PC-9 (cell line): ENCODE measurements at regions not wholly inside any gene's neighbourhood (a gene's known extent, or its start where the extent isn't known, plus 50 kb on each side); places are given as distances from the start of the nearest gene placed in this dataset.

ENCODE experiments used
- BruUV-seq: library from RNA; stranded (reverse); fragments of 400-500 nt; replicated peaks from 2 replicates; lab custom pipeline; 2021; lab: Mats Ljungman, UMichigan
- CTCF ChIA-PET: fragments of 300-600 bp; sonication (Branson Sonifier 250); formaldehyde crosslinking; loops from one replicate; lab custom pipeline; 2022; ENCODE audit warnings: antibody characterized with exemption; lab: Charles Lee
- POLR2A ChIA-PET: fragments of 300-600 bp; sonication (Branson Sonifier 250); formaldehyde crosslinking; loops from one replicate; lab custom pipeline; 2022; ENCODE audit warnings: antibody characterized with exemption; ENCODE audit not compliant: unreplicated experiment; lab: Charles Lee
- DNase-seq, 2 experiments: peaks; one replicate each; pipeline versions ENCODE4 v3.0.0 to v3.0.0-alpha.2; 2015 to 2022; ENCODE audit warnings: mixed read lengths in 1 of 2
- H2AFZ ChIP-seq: fragments of 200-600 bp; sonication (generic); 2 replicates; pipeline ENCODE4 v1.8.1; 2017; ENCODE audit warnings: antibody characterized with exemption
- H3F3A ChIP-seq: fragments of 200-600 bp; sonication (generic); 2 replicates; pipeline ENCODE4 v1.8.1; 2017; ENCODE audit warnings: antibody characterized with exemption, mild to moderate bottlenecking, low read depth; ENCODE audit not compliant: insufficient read depth
- H3K27ac ChIP-seq: fragments of 200-600 bp; sonication (generic); 2 replicates; pipeline ENCODE4 v1.6.1; 2016; ENCODE audit warnings: mixed run types
- H3K27me3 ChIP-seq: fragments of 200-600 bp; sonication (generic); 2 replicates; pipeline ENCODE4 v1.6.1; 2016; ENCODE audit warnings: low read depth, mixed run types; ENCODE audit not compliant: insufficient read depth
- H3K36me3 ChIP-seq: fragments of 200-600 bp; sonication (generic); 2 replicates; pipeline ENCODE4 v1.6.1; 2016; ENCODE audit warnings: low read depth, mixed run types
- H3K4me1 ChIP-seq: fragments of 200-600 bp; sonication (generic); replicated peaks from 2 replicates; pipeline ENCODE4 v1.6.1; 2016; ENCODE audit warnings: mixed run types; ENCODE audit not compliant: insufficient read depth
- H3K4me2 ChIP-seq: fragments of 200-600 bp; sonication (generic); 2 replicates; pipeline ENCODE4 v1.6.1; 2017; ENCODE audit warnings: mixed run types
- H3K4me3 ChIP-seq: fragments of 200-600 bp; sonication (generic); 2 replicates; pipeline ENCODE4 v1.6.1; 2016; ENCODE audit warnings: mixed run types
- H3K79me2 ChIP-seq: fragments of 200-600 bp; sonication (generic); 2 replicates; pipeline ENCODE4 v1.6.1; 2017; ENCODE audit warnings: low read depth, mixed run types
- H3K9me2 ChIP-seq: fragments of 200-600 bp; sonication (generic); 2 replicates; pipeline ENCODE4 v1.8.1; 2017; ENCODE audit warnings: mild to moderate bottlenecking; ENCODE audit not compliant: insufficient read depth
- H3K9me3 ChIP-seq: fragments of 200-600 bp; sonication (generic); 2 replicates; pipeline ENCODE4 v1.8.1; 2016; ENCODE audit warnings: low read depth; ENCODE audit not compliant: insufficient read depth
- H4K20me1 ChIP-seq: fragments of 200-600 bp; sonication (generic); 2 replicates; pipeline ENCODE4 v1.8.1; 2017; ENCODE audit not compliant: insufficient read depth
- CTCF ChIP-seq: fragments of 200-600 bp; sonication (generic); conservative IDR thresholded peaks from 2 replicates; pipeline ENCODE4 v1.6.1; 2017; ENCODE audit warnings: mixed run types, antibody characterized with exemption, mild to moderate bottlenecking, moderate library complexity
- EZH2 ChIP-seq: fragments of 200-600 bp; sonication (generic); IDR thresholded peaks from 2 replicates; pipeline ENCODE4 v1.8.0; 2017; ENCODE audit warnings: antibody characterized with exemption, low read depth
- intact Hi-C: fragments of 100-400 bp; cut with micrococcal nuclease; formaldehyde crosslinking; loops from one replicate; pipeline ENCODE4 v1.10.0; 2022; ENCODE audit not compliant: unreplicated experiment

- H3K4me1 ChIP-seq = no peaks in the 10 kb centered on the region
- no peak overlapping the region for H3K4me3 ChIP-seq
- no peak overlapping the region for H2AFZ ChIP-seq
- H3K9me2 ChIP-seq = no peaks in the 10 kb centered on the region
- ChIA-PET CTCF (no interaction called here), POLR2A (no interaction called here)
- no peaks in the 10 kb centered on the region for H4K20me1 ChIP-seq
- peaks cover 89% of the 10 kb centered on the region for H3K27me3 ChIP-seq
- no peaks in the 10 kb centered on the region for H3F3A ChIP-seq
- no peak overlapping the region for H3K27ac ChIP-seq
- DNase-seq = no peak
- TF ChIP-seq EZH2 (no peak), CTCF (no peak)
- intact Hi-C loops = no loop called here
- H3K9me3 ChIP-seq = no peaks in the 10 kb centered on the region
- no peaks in the 10 kb centered on the region for H3K36me3 ChIP-seq
- no peak overlapping the region for H3K4me2 ChIP-seq
- no peaks in the 10 kb centered on the region for H3K79me2 ChIP-seq
- BruUV-seq = no TSS peak
These were observed 60.1 kb upstream of the ADRA2C start for GRCh38 chr4:3706111-3706511.

GRCh38 chr4:3705236-3705987, 60.8 kb upstream of the ADRA2C start:
- H3K27me3 ChIP-seq = peaks cover 90% of the 10 kb centered on the region
- BruUV-seq = no TSS peak
- CTCF ChIA-PET = no interaction called here

GRCh38 chr4:3704669-3705068, 61.5 kb upstream of the ADRA2C start:
- TF ChIP-seq EZH2 = no peak

More at GRCh38 chr4:3705236-3705987, 60.8 kb upstream of the ADRA2C start:
- H3F3A ChIP-seq = no peaks in the 10 kb centered on the region
- H3K79me2 ChIP-seq = no peaks in the 10 kb centered on the region
- H3K4me1 ChIP-seq = no peaks in the 10 kb centered on the region
- DNase-seq = no peak
- no peaks in the 10 kb centered on the region for H3K9me2 ChIP-seq
- no peak overlapping the region for H3K4me2 ChIP-seq
- H3K27ac ChIP-seq = no peak overlapping the region
- TF ChIP-seq EZH2 = no peak
- TF ChIP-seq CTCF = no peak
- intact Hi-C loops = no loop called here
- no peaks in the 10 kb centered on the region for H4K20me1 ChIP-seq
- no peaks in the 10 kb centered on the region for H3K36me3 ChIP-seq
- no peak overlapping the region for H3K4me3 ChIP-seq
- POLR2A ChIA-PET = no interaction called here
- no peak overlapping the region for H2AFZ ChIP-seq
- no peaks in the 10 kb centered on the region for H3K9me3 ChIP-seq

More at GRCh38 chr4:3704669-3705068, 61.5 kb upstream of the ADRA2C start:
- H3K79me2 ChIP-seq = no peaks in the 10 kb centered on the region
- no TSS peak for BruUV-seq
- H3F3A ChIP-seq = no peaks in the 10 kb centered on the region
- H2AFZ ChIP-seq = no peak overlapping the region
- POLR2A ChIA-PET = no interaction called here
- CTCF ChIA-PET = no interaction called here
- H3K27ac ChIP-seq = no peak overlapping the region
- no peak overlapping the region for H3K4me2 ChIP-seq
- no peak overlapping the region for H3K4me3 ChIP-seq
- H3K36me3 ChIP-seq = no peaks in the 10 kb centered on the region
- H3K9me3 ChIP-seq = no peaks in the 10 kb centered on the region
- H3K9me2 ChIP-seq = no peaks in the 10 kb centered on the region
- no peaks in the 10 kb centered on the region for H3K4me1 ChIP-seq
- DNase-seq = no peak
- no peaks in the 10 kb centered on the region for H4K20me1 ChIP-seq
- peaks cover 85% of the 10 kb centered on the region for H3K27me3 ChIP-seq
- intact Hi-C loops = no loop called here
